Esophagus muscularis mucosa (tissue), 4 donors: ENCODE measurements at regions not wholly inside any gene's neighbourhood (a gene's known extent, or its start where the extent isn't known, plus 50 kb on each side); places are given as distances from the start of the nearest gene placed in this dataset.

Source experiments
- DNase-seq: peaks from one replicate; pipeline ENCODE4 v3.0.0-alpha.2; 2017; ENCODE audit errors: extremely low spot score
- H3K27ac ChIP-seq, 4 donors: fragments of 200-600 bp; sonication (generic); replicated peaks in 1 of 4; 1 replicate in 3 of 4; 2 replicates in 1 of 4; pipeline ENCODE4 v1.5.1; 2016 to 2019; ENCODE audit warnings: mild to moderate bottlenecking in 1 of 4
- H3K27me3 ChIP-seq, 4 donors: fragments of 200-600 bp; sonication (generic); one replicate each; pipeline versions ENCODE4 v1.5.1 to v1.6.0; 2016 to 2019
- H3K36me3 ChIP-seq, 4 donors: fragments of 200-600 bp; sonication (generic); one replicate each; pipeline ENCODE4 v1.5.1; 2016 to 2019
- H3K4me1 ChIP-seq, 4 donors: fragments of 200-600 bp; sonication (generic); one replicate each; pipeline ENCODE4 v1.5.1; 2016 to 2019
- H3K4me3 ChIP-seq, 4 donors: fragments of 200-600 bp; sonication (generic); 1 replicate in 2 of 4; 2 replicates in 2 of 4; pipeline ENCODE4 v1.5.1; 2016 to 2019; ENCODE audit warnings: mild to moderate bottlenecking in 4 of 4, moderate library complexity in 1 of 4
- H3K9me3 ChIP-seq, 4 donors: fragments of 200-600 bp; sonication (generic); 1 replicate in 3 of 4; 2 replicates in 1 of 4; pipeline ENCODE4 v1.5.1; 2016 to 2019
- CTCF ChIP-seq, 3 experiments: fragments of 200-600 bp in 2 of 3; fragments of 450-650 bp in 1 of 3; sonication (generic) in 2 of 3; IDR thresholded peaks; one replicate each; pipeline ENCODE4 v1.5.1; 2017 to 2019; ENCODE audit warnings: antibody characterized with exemption in 3 of 3, mild to moderate bottlenecking in 2 of 3, moderate library complexity in 1 of 3
- EP300 ChIP-seq: sonication (generic); formaldehyde crosslinking; IDR thresholded peaks from one replicate; pipeline ENCODE4 v1.6.1; 2017; ENCODE audit warnings: antibody characterized with exemption
- POLR2A ChIP-seq: fragments of 450-650 bp; IDR thresholded peaks from one replicate; pipeline ENCODE4 v1.6.1; 2017; ENCODE audit warnings: antibody characterized with exemption, moderate library complexity, mild to moderate bottlenecking, low read depth
- POLR2AphosphoS5 ChIP-seq, 2 donors: sonication (generic); formaldehyde crosslinking; IDR thresholded peaks; one replicate each; pipeline ENCODE4 v1.6.1; 2017; ENCODE audit warnings: antibody characterized with exemption in 2 of 2
- WGBS: methylation state at CpG from one replicate; pipeline ENCODE4 v1.1.5; 2018; 5-methylcytosine and 5-hydroxymethylcytosine counted together
- intact Hi-C: fragments of 100-400 bp; cut with DNase I; formaldehyde crosslinking; loops from one replicate; pipeline ENCODE4 v1.15.1; 2023

- no peak for DNase-seq
- 84% methylated on average over 9 of the region's 9 CpGs for WGBS
- no peak overlapping the region for H3K4me3 ChIP-seq
- no peak overlapping the region for H3K27ac ChIP-seq
- intact Hi-C loops: no loop called here
- H3K27me3 ChIP-seq: no peaks in the 10 kb centered on the region
- no peaks in the 10 kb centered on the region for H3K36me3 ChIP-seq
- H3K9me3 ChIP-seq: peaks cover 0 to 7% (median 0%) of the 10 kb centered on the region in 4 donors
- TF ChIP-seq EP300 (no peak), CTCF (IDR thresholded peaks at IDR 0.05) (no peak), POLR2AphosphoS5 (IDR thresholded peaks at IDR 0.05) (no peak), POLR2A (no peak)
- no peaks in the 10 kb centered on the region for H3K4me1 ChIP-seq
Observed at GRCh38 chr7:145644426-145645134, 472.0 kb upstream of the CNTNAP2 start.

- no peak overlapping the region for H3K4me3 ChIP-seq
- TF ChIP-seq CTCF (IDR thresholded peaks at IDR 0.05): no peak
- TF ChIP-seq EP300: no peak
- TF ChIP-seq POLR2A: no peak
- TF ChIP-seq POLR2AphosphoS5 (IDR thresholded peaks at IDR 0.05): no peak
- intact Hi-C loops: no loop called here
- 75% methylated on average over 3 of the region's 3 CpGs for WGBS
- no peak for DNase-seq
- peaks cover 0 to 7% (median 0%) of the 10 kb centered on the region in 4 donors for H3K9me3 ChIP-seq
- no peaks in the 10 kb centered on the region for H3K36me3 ChIP-seq
- H3K27ac ChIP-seq: no peak overlapping the region
- no peaks in the 10 kb centered on the region for H3K27me3 ChIP-seq
- no peaks in the 10 kb centered on the region for H3K4me1 ChIP-seq
Observed at GRCh38 chr7:145643981-145644380, 472.6 kb upstream of the CNTNAP2 start.

GRCh38 chr7:145633513-145633912 is 483.1 kb upstream of the CNTNAP2 start:
- WGBS: 73% methylated on average over 2 of the region's 2 CpGs
- no peak for DNase-seq
- Histone ChIP-seq H3K27ac (no peak overlapping the region), H3K4me1 (no peaks in the 10 kb centered on the region), H3K27me3 (no peaks in the 10 kb centered on the region), H3K36me3 (no peaks in the 10 kb centered on the region), H3K4me3 (no peak overlapping the region), H3K9me3 (no peaks in the 10 kb centered on the region)
- no peak for TF ChIP-seq POLR2A
- TF ChIP-seq POLR2AphosphoS5 (IDR thresholded peaks at IDR 0.05): no peak
- no peak for TF ChIP-seq EP300
- no peak for TF ChIP-seq CTCF (IDR thresholded peaks at IDR 0.05)
- intact Hi-C loops: no loop called here

GRCh38 chr7:145624618-145625017 is 492.0 kb upstream of the CNTNAP2 start:
- Histone ChIP-seq H3K4me3 (no peak overlapping the region), H3K9me3 (no peaks in the 10 kb centered on the region), H3K4me1 (no peaks in the 10 kb centered on the region), H3K27me3 (no peaks in the 10 kb centered on the region), H3K27ac (no peak overlapping the region), H3K36me3 (no peaks in the 10 kb centered on the region)
- no peak for DNase-seq
- TF ChIP-seq EP300: no peak
- 79% methylated on average over 1 of the region's 1 CpG for WGBS
- intact Hi-C loops: no loop called here

- Histone ChIP-seq H3K27me3 (no peaks in the 10 kb centered on the region), H3K9me3 (peaks cover 0 to 7% (median 0%) of the 10 kb centered on the region in 4 donors), H3K4me1 (no peaks in the 10 kb centered on the region), H3K36me3 (no peaks in the 10 kb centered on the region), H3K4me3 (no peak overlapping the region), H3K27ac (no peak overlapping the region)
- no peak for DNase-seq
- 86% methylated on average over 5 of the region's 5 CpGs for WGBS
- TF ChIP-seq EP300: no peak
- TF ChIP-seq POLR2A: no peak
- no peak for TF ChIP-seq CTCF (IDR thresholded peaks at IDR 0.05)
- TF ChIP-seq POLR2AphosphoS5 (IDR thresholded peaks at IDR 0.05): no peak
- intact Hi-C loops: no loop called here
Observed at GRCh38 chr7:145605963-145606362, 510.6 kb upstream of the CNTNAP2 start.
